ENCODE measurements at regions not wholly inside any gene's neighbourhood (a gene's known extent, or its start where the extent isn't known, plus 50 kb on each side); places are given as distances from the start of the nearest gene placed in this dataset.

GRCh38 chr10:113410618-113411017, 142.2 kb upstream of the HABP2 start:
- Histone ChIP-seq H3K4me3 (no peak overlapping the region), H3K9me3 (replicated peaks in 1 of 3) (no peaks in the 10 kb centered on the region), H3K27ac (no peak overlapping the region), H3K36me3 (replicated peaks in 1 of 2) (no peaks in the 10 kb centered on the region), H3K4me1 (replicated peaks in 1 of 2) (no peaks in the 10 kb centered on the region), H3K27me3 (no peaks in the 10 kb centered on the region)
- DNase-seq: no peak
- TF ChIP-seq POLR2A (IDR thresholded peaks at IDR 0.05): no peak
- TF ChIP-seq CTCF (IDR thresholded peaks at IDR 0.05): no peak
- WGBS, 4 donors: 70 to 88% (median 78%) methylated on average over 2 of the region's 2 CpGs
- intact Hi-C loops (cut with DNase I): no loop called here

- WGBS, 4 donors: 36 to 52% (median 46%) methylated on average over 5 of the region's 5 CpGs
- TF ChIP-seq POLR2A (IDR thresholded peaks at IDR 0.05) (no peak), CTCF (IDR thresholded peaks at IDR 0.05) (no peak)
These were observed 141.4 kb upstream of the HABP2 start for GRCh38 chr10:113411456-113411855.

GRCh38 chr10:113412161-113412560, 140.7 kb upstream of the HABP2 start:
- Histone ChIP-seq H3K27ac (no peak overlapping the region), H3K36me3 (replicated peaks in 1 of 2) (no peaks in the 10 kb centered on the region), H3K9me3 (replicated peaks in 1 of 3) (no peaks in the 10 kb centered on the region), H3K4me1 (replicated peaks in 1 of 2) (no peaks in the 10 kb centered on the region), H3K4me3 (no peak overlapping the region), H3K27me3 (no peaks in the 10 kb centered on the region)
- intact Hi-C loops (cut with DNase I): no loop called here
- DNase-seq: no peak
- WGBS, 4 donors: 74 to 81% (median 80%) methylated on average over 3 of the region's 3 CpGs
- TF ChIP-seq POLR2A (IDR thresholded peaks at IDR 0.05): no peak
- TF ChIP-seq CTCF (IDR thresholded peaks at IDR 0.05): no peak

More at GRCh38 chr10:113411456-113411855, 141.4 kb upstream of the HABP2 start:
- H3K27me3 ChIP-seq: no peaks in the 10 kb centered on the region
- H3K27ac ChIP-seq: no peak overlapping the region
- no peak for DNase-seq
- H3K9me3 ChIP-seq (replicated peaks in 1 of 3): no peaks in the 10 kb centered on the region
- H3K4me1 ChIP-seq (replicated peaks in 1 of 2): no peaks in the 10 kb centered on the region
- no peak overlapping the region for H3K4me3 ChIP-seq
- intact Hi-C loops (cut with DNase I): no loop called here
- no peaks in the 10 kb centered on the region for H3K36me3 ChIP-seq (replicated peaks in 1 of 2)

- Histone ChIP-seq H3K27ac (no peak overlapping the region), H3K27me3 (no peaks in the 10 kb centered on the region), H3K9me3 (replicated peaks in 1 of 3) (no peaks in the 10 kb centered on the region), H3K36me3 (replicated peaks in 1 of 2) (no peaks in the 10 kb centered on the region), H3K4me3 (no peak overlapping the region), H3K4me1 (replicated peaks in 1 of 2) (no peaks in the 10 kb centered on the region)
- intact Hi-C loops (cut with DNase I): no loop called here
- TF ChIP-seq CTCF (IDR thresholded peaks at IDR 0.05) (no peak), POLR2A (IDR thresholded peaks at IDR 0.05) (no peak)
- no peak for DNase-seq
These were observed 138.3 kb upstream of the HABP2 start for GRCh38 chr10:113414543-113414942.
